C4-2B (cell line): ENCODE measurements at regions not wholly inside any gene's neighbourhood (a gene's known extent, or its start where the extent isn't known, plus 50 kb on each side); places are given as distances from the start of the nearest gene placed in this dataset.

Experiments used
- H3K27ac ChIP-seq: fragments of 450-650 bp; 2 replicates; pipeline ENCODE4 v1.5.1; 2017
- CTCF ChIP-seq: fragments of 450-650 bp; conservative IDR thresholded peaks from 2 replicates; pipeline ENCODE4 v1.5.1; 2017; ENCODE audit warnings: mild to moderate bottlenecking
- ZFX ChIP-seq: fragments of 450-650 bp; IDR thresholded peaks from 2 replicates; pipeline ENCODE4 v1.6.1; 2017

GRCh38 chrX:35040871-35041270 is 98.3 kb downstream of the FAM47B start:
- TF ChIP-seq CTCF (no peak), ZFX (no peak)
- no peak overlapping the region for H3K27ac ChIP-seq

DNA sequence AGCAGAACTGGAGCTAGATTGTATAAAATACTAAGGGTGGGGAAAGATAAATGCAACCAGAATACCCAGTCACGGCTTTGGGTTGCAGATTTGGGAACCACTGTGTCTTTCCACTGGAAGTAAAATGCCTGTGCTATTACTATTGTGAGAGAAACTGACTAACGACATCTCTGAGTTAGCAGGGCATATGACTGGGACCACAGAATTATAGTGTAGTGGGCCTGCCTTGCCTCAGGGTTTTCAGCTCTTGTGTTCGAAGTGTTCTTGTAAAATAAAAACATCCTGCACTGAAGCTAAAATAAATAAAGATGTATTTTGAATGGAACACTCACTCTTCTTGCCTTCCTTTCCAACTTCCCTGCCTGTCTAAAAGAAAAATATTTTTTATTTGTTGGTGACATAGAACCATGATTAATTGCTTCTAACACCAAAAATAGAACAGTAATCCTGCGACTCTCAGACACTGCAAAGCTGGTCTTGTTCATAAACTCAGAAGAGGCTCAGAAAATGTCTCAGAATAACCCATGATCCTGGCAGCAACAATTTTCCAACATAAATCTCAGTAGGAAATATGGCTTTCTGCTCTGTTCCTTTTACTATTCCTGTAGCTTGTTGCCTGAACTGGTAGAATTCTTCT is 104.2 kb downstream of the FAM47B start:
- no peak for TF ChIP-seq CTCF
- TF ChIP-seq ZFX: no peak
- no peak overlapping the region for H3K27ac ChIP-seq

DNA sequence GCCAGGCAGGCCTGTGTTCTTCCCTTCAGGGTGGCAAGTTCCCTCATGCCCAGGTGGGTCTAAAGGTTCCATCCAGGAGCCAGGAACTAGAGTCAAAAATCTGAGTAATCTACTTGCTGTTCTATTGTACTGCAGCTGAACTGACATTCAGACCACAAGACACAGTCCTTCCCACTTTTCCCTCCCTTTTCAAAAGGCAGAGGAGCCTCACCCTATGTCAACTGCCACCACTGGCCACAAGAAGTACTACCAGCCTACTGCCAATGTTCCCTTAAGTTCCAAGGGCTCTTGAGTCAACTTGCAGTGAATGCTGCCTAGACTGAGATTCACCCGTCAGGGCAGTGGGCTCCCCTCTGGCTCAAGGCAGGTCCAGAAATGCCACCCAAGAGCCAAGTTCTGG is 133.5 kb downstream of the FAM47B start:
- no peak overlapping the region for H3K27ac ChIP-seq
- no peak; the same call in 1 of the 2 replicates for TF ChIP-seq CTCF

- TF ChIP-seq ZFX: no peak
- no peak for TF ChIP-seq CTCF
- no peak overlapping the region for H3K27ac ChIP-seq
Observed at GRCh38 chrX:35090801-35091200, 148.2 kb downstream of the FAM47B start.

GRCh38 chrX:35098419-35098818 is 155.8 kb downstream of the FAM47B start:
- peak; percentile 27 for TF ChIP-seq CTCF
- no peak for TF ChIP-seq ZFX
- no peak overlapping the region for H3K27ac ChIP-seq

DNA sequence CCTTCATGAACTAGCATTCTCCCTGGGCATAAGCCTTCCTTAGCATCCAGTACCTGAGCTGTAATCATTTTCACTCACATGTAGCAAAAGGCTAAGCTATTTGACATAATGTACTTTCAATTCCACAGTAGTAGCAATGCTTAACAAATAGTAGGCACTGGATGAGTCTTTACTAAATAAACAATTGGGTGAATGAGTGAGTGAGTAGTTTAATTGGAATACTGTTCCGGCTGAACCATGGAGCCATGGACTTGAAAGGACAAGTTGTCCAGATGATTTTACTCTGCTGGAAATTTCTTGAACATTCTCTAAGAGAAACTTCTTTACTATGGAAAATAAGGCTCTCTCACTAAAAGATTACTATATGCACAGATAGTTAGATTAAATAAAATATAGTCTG is 159.3 kb downstream of the FAM47B start:
- no peak overlapping the region for H3K27ac ChIP-seq
- TF ChIP-seq ZFX (no peak), CTCF (no peak)

DNA sequence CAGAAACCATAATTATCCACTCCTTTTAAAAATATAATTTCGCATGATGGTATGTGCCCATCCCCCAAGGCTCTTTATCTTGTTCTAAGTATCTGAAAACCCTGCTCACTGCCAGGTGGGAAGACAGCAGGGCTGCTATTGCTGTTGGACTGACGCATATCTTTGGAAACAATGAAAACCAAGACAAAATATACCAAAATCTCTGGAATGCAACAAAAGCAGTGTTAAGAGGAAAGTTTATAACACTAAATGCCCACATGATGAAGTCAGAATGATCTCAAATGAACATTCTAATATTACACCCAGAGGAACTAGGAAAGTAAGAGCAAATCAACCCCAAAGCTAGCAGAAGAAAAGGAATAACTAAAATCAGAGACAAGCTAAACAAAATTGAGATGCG is 162.0 kb downstream of the FAM47B start:
- no peak overlapping the region for H3K27ac ChIP-seq
- TF ChIP-seq CTCF: no peak
- TF ChIP-seq ZFX: no peak
